Fibroblast of lung (primary cell): ENCODE measurements at regions not wholly inside any gene's neighbourhood (a gene's known extent, or its start where the extent isn't known, plus 50 kb on each side); places are given as distances from the start of the nearest gene placed in this dataset.
A peak's percentile ranks its signal among the peaks of the same experiment; 100 is the strongest.

ENCODE experiments used
- DNase-seq, 2 donors: peaks; one replicate each; pipeline versions ENCODE4 v3.0.0 to v3.0.0-alpha.2; 2010; ENCODE audit warnings: low read depth in 2 of 2
- H2AFZ ChIP-seq: 2 replicates; pipeline ENCODE4 v1.5.1; 2012; ENCODE audit warnings: low read length, control low read depth, inconsistent platforms
- H3K27ac ChIP-seq: 2 replicates; pipeline ENCODE4 v1.5.1; 2011; ENCODE audit warnings: low read length, control low read depth; ENCODE audit not compliant: insufficient read depth
- H3K27me3 ChIP-seq: 2 replicates; pipeline ENCODE4 v1.5.1; 2011; ENCODE audit warnings: mild to moderate bottlenecking, low read length; ENCODE audit not compliant: control insufficient read depth, insufficient read depth
- H3K36me3 ChIP-seq: 2 replicates; pipeline ENCODE4 v1.5.1; 2011; ENCODE audit warnings: low read length; ENCODE audit not compliant: control insufficient read depth, insufficient read depth
- H3K4me1 ChIP-seq: 2 replicates; pipeline ENCODE4 v1.5.1; 2011; ENCODE audit warnings: low read length; ENCODE audit not compliant: control insufficient read depth, insufficient read depth; ENCODE audit errors: extremely low read depth
- H3K4me2 ChIP-seq: 2 replicates; pipeline ENCODE4 v1.5.1; 2011; ENCODE audit warnings: low read length, control low read depth; ENCODE audit not compliant: insufficient read depth; ENCODE audit errors: extremely low read depth
- H3K4me3 ChIP-seq, 4 experiments: fragments of 200-600 bp in 1 of 4; sonication (generic) in 1 of 4; replicated peaks in 1 of 4; 2 replicates each; pipeline ENCODE4 v1.5.1; 2011 to 2016; ENCODE audit warnings: low read length in 4 of 4, low read depth in 3 of 4, mild to moderate bottlenecking in 3 of 4, control low read depth in 2 of 4, inconsistent platforms in 1 of 4, mixed read lengths in 1 of 4; ENCODE audit not compliant: insufficient read depth in 1 of 4; ENCODE audit errors: control extremely low read depth in 1 of 4
- H3K79me2 ChIP-seq: 2 replicates; pipeline ENCODE4 v1.5.1; 2012; ENCODE audit warnings: mild to moderate bottlenecking, low read length, inconsistent platforms; ENCODE audit not compliant: control insufficient read depth, insufficient read depth
- H3K9ac ChIP-seq: 2 replicates; pipeline ENCODE4 v1.5.1; 2011; ENCODE audit warnings: mild to moderate bottlenecking, low read length, control low read depth; ENCODE audit not compliant: insufficient read depth
- H3K9me3 ChIP-seq: 2 replicates; pipeline ENCODE4 v1.5.1; 2012; ENCODE audit warnings: low read depth, low read length; ENCODE audit not compliant: control insufficient read depth, insufficient read depth
- H4K20me1 ChIP-seq: 2 replicates; pipeline ENCODE4 v1.5.1; 2011; ENCODE audit warnings: low read length; ENCODE audit not compliant: control insufficient read depth, insufficient read depth; ENCODE audit errors: extremely low read depth
- CTCF ChIP-seq, 2 donors: IDR thresholded peaks in 1 of 2; conservative IDR thresholded peaks in 1 of 2; 1 replicate in 1 of 2; 2 replicates in 1 of 2; pipeline ENCODE4 v1.5.1; 2011 to 2012; ENCODE audit warnings: low read length in 2 of 2, control low read depth in 1 of 2, inconsistent platforms in 1 of 2, low read depth in 1 of 2, mild to moderate bottlenecking in 1 of 2
- EZH2 ChIP-seq: IDR thresholded peaks from 2 replicates; pipeline ENCODE4 v1.5.1; 2012; ENCODE audit warnings: low read length, control low read depth, mild to moderate bottlenecking; ENCODE audit errors: missing control alignments

- Histone ChIP-seq H3K4me2 (no peak overlapping the region), H3K4me3 (no peak overlapping the region), H3K27ac (no peak overlapping the region), H3K9me3 (no peaks in the 10 kb centered on the region), H3K36me3 (no peaks in the 10 kb centered on the region), H3K79me2 (no peaks in the 10 kb centered on the region), H2AFZ (no peak overlapping the region), H3K9ac (no peak overlapping the region), H4K20me1 (no peaks in the 10 kb centered on the region), H3K27me3 (no peaks in the 10 kb centered on the region), H3K4me1 (no peaks in the 10 kb centered on the region)
- DNase-seq, result peak in 1 of 2 donors; percentile 57
- TF ChIP-seq CTCF (conservative IDR thresholded peaks at IDR 0.05 in 1 of 2, IDR thresholded peaks at IDR 0.05 in 1 of 2; ENCODE audit: low read depth in 1 of 2, low read length in 2 of 2), result no peak
- no peak for TF ChIP-seq EZH2
These were observed 171.2 kb upstream of the RUNX1 start for GRCh38 chr21:35220301-35220700.

- no peaks in the 10 kb centered on the region for H3K36me3 ChIP-seq
- H4K20me1 ChIP-seq, result no peaks in the 10 kb centered on the region
- DNase-seq, result no peak
- H3K27me3 ChIP-seq, result no peaks in the 10 kb centered on the region
- H3K79me2 ChIP-seq, result no peaks in the 10 kb centered on the region
- H3K27ac ChIP-seq, result no peak overlapping the region
- H3K9me3 ChIP-seq, result no peaks in the 10 kb centered on the region
- no peaks in the 10 kb centered on the region for H3K4me1 ChIP-seq
- H3K4me3 ChIP-seq, result no peak overlapping the region
- no peak overlapping the region for H3K4me2 ChIP-seq
- no peak overlapping the region for H2AFZ ChIP-seq
- H3K9ac ChIP-seq, result no peak overlapping the region
- TF ChIP-seq CTCF (conservative IDR thresholded peaks at IDR 0.05 in 1 of 2, IDR thresholded peaks at IDR 0.05 in 1 of 2; ENCODE audit: low read depth in 1 of 2, low read length in 2 of 2) (no peak), EZH2 (no peak)
These were observed 170.6 kb upstream of the RUNX1 start for GRCh38 chr21:35219719-35220118.

- H3K4me2 ChIP-seq, result no peak overlapping the region
- no peak overlapping the region for H3K4me3 ChIP-seq
- no peaks in the 10 kb centered on the region for H3K36me3 ChIP-seq
- no peak overlapping the region for H2AFZ ChIP-seq
- no peaks in the 10 kb centered on the region for H3K27me3 ChIP-seq
- no peak overlapping the region for H3K9ac ChIP-seq
- no peaks in the 10 kb centered on the region for H3K4me1 ChIP-seq
- H3K79me2 ChIP-seq, result no peaks in the 10 kb centered on the region
- no peak overlapping the region for H3K27ac ChIP-seq
- no peaks in the 10 kb centered on the region for H4K20me1 ChIP-seq
- H3K9me3 ChIP-seq, result no peaks in the 10 kb centered on the region
- no peak for TF ChIP-seq CTCF (conservative IDR thresholded peaks at IDR 0.05 in 1 of 2, IDR thresholded peaks at IDR 0.05 in 1 of 2; ENCODE audit: low read depth in 1 of 2, low read length in 2 of 2)
- TF ChIP-seq EZH2, result no peak
- no peak for DNase-seq
These were observed 170.2 kb upstream of the RUNX1 start for GRCh38 chr21:35219291-35219690.
